Right ventricle myocardium superior (tissue), 1 donor: ENCODE measurements at regions not wholly inside any gene's neighbourhood (a gene's known extent, or its start where the extent isn't known, plus 50 kb on each side); places are given as distances from the start of the nearest gene placed in this dataset.
"Not testable (repeated sequence)": the region's sequence is repeated elsewhere in the genome, so short reads cannot be mapped to it uniquely, and the experiment has no call there.

Experiments
- ATAC-seq: fragments of 200-7000 bp; cut with Tn5 transposase; one replicate; pipeline ENCODE4 v1.9.1; 2020; ENCODE audit warnings: mild to moderate bottlenecking; ENCODE audit not compliant: poor library complexity
- DNase-seq: peaks from one replicate; pipeline ENCODE4 v3.0.0-alpha.2; 2020
- intact Hi-C: fragments of 100-400 bp; cut with DNase I; formaldehyde crosslinking; loops from one replicate; pipeline ENCODE4 v1.11.2; 2022
- donor health status: DM: no; HTN: yes; CAD: no; lungs with severe emphysema.

- intact Hi-C loops, DNase-seq, ATAC-seq: not testable (repeated sequence)
These were observed 72.7 kb upstream of the NPIPB12 start for GRCh38 chr16:29578898-29579297.

GRCh38 chr16:29581764-29582163 is 75.6 kb upstream of the NPIPB12 start:
- intact Hi-C loops, DNase-seq: not testable (repeated sequence)

GRCh38 chr16:29591919-29592318 is 71.1 kb upstream of the SPN start:
- DNase-seq, intact Hi-C loops, ATAC-seq: not testable (repeated sequence)

More at GRCh38 chr16:29581764-29582163, 75.6 kb upstream of the NPIPB12 start:
- not testable (repeated sequence) for ATAC-seq

- ATAC-seq (peak; percentile 89), DNase-seq (peak; percentile 86)
- intact Hi-C loops = not testable (repeated sequence)
These were observed 68.7 kb upstream of the SPN start for GRCh38 chr16:29594269-29594925.

GRCh38 chr16:29594926-29595838 is 67.9 kb upstream of the SPN start:
- ATAC-seq = peak; percentile 97
- intact Hi-C loops = not testable (repeated sequence)
- DNase-seq = peak; percentile 96

- ATAC-seq, intact Hi-C loops, DNase-seq: not testable (repeated sequence)
These were observed 66.0 kb upstream of the SPN start for GRCh38 chr16:29597030-29597429.

- peak; percentile 55 for DNase-seq
- intact Hi-C loops, ATAC-seq: not testable (repeated sequence)
These were observed 62.7 kb upstream of the SPN start for GRCh38 chr16:29600111-29601000.

- DNase-seq, intact Hi-C loops, ATAC-seq: not testable (repeated sequence)
These were observed 60.8 kb upstream of the SPN start for GRCh38 chr16:29602247-29602625.

- ATAC-seq = peak; percentile 40
- intact Hi-C loops, DNase-seq: not testable (repeated sequence)
These were observed 60.4 kb upstream of the SPN start for GRCh38 chr16:29602683-29603088.

- DNase-seq, intact Hi-C loops: not testable (repeated sequence)
- peak; percentile 19 for ATAC-seq
These were observed 58.2 kb upstream of the SPN start for GRCh38 chr16:29604631-29605549.

GRCh38 chr16:29605593-29606205 is 57.3 kb upstream of the SPN start:
- DNase-seq, intact Hi-C loops, ATAC-seq: not testable (repeated sequence)

GRCh38 chr16:29606669-29607427 is 56.2 kb upstream of the SPN start:
- ATAC-seq, intact Hi-C loops, DNase-seq: not testable (repeated sequence)

GRCh38 chr16:29607428-29607823 is 55.6 kb upstream of the SPN start:
- DNase-seq, intact Hi-C loops: not testable (repeated sequence)
- peak; percentile 64 for ATAC-seq

- DNase-seq, intact Hi-C loops: not testable (repeated sequence)
These were observed 50.4 kb upstream of the SPN start for GRCh38 chr16:29612381-29613306.

More at GRCh38 chr16:29612381-29613306, 50.4 kb upstream of the SPN start:
- peak; percentile 7 for ATAC-seq
